Right forelimb (tissue), 1 donor: ENCODE measurements at regions not wholly inside any gene's neighbourhood (a gene's known extent, or its start where the extent isn't known, plus 50 kb on each side); places are given as distances from the start of the nearest gene placed in this dataset.
A peak's percentile ranks its signal among the peaks of the same experiment; 100 is the strongest.
"Not testable (repeated sequence)": the region's sequence is repeated elsewhere in the genome, so short reads cannot be mapped to it uniquely, and the experiment has no call there.

Experiments
- DNase-seq: peaks from one replicate; pipeline ENCODE4 v3.0.0-alpha.2; 2018

GRCh38 chr9:129306318-129306973 is 128.4 kb upstream of the IER5L start:
- DNase-seq = peak; percentile 18

GRCh38 chr9:129305246-129305645 is 127.2 kb upstream of the IER5L start:
- peak; percentile 23 for DNase-seq

- no peak for DNase-seq
Observed at GRCh38 chr9:129301941-129302340, 123.9 kb upstream of the IER5L start.

GRCh38 chr9:129296195-129296594 is 118.1 kb upstream of the IER5L start:
- DNase-seq = not testable (repeated sequence)

- peak; percentile 37 for DNase-seq
Observed at GRCh38 chr9:129291041-129291501, 113.0 kb upstream of the IER5L start.

- peak; percentile 29 for DNase-seq
Observed at GRCh38 chr9:129290606-129291005, 112.5 kb upstream of the IER5L start.

- DNase-seq = peak; percentile 34
Observed at GRCh38 chr9:129289883-129290282, 111.8 kb upstream of the IER5L start.

GRCh38 chr9:129289131-129289731 is 111.2 kb upstream of the IER5L start:
- DNase-seq = peak; percentile 31

- peak; percentile 39 for DNase-seq
Observed at GRCh38 chr9:129287619-129288305, 109.7 kb upstream of the IER5L start.

GRCh38 chr9:129285979-129286772 is 108.1 kb upstream of the IER5L start:
- peak; percentile 36 for DNase-seq

GRCh38 chr9:129285382-129285781 is 107.3 kb upstream of the IER5L start:
- DNase-seq = no peak

GRCh38 chr9:129284607-129285291 is 106.7 kb upstream of the IER5L start:
- DNase-seq = peak; percentile 31

GRCh38 chr9:129283705-129284606 is 105.9 kb upstream of the IER5L start:
- peak; percentile 22 for DNase-seq

- DNase-seq = peak; percentile 23
Observed at GRCh38 chr9:129283291-129283691, 105.2 kb upstream of the IER5L start.

GRCh38 chr9:129282731-129283211 is 104.7 kb upstream of the IER5L start:
- DNase-seq = peak; percentile 38

- DNase-seq = peak; percentile 17
Observed at GRCh38 chr9:129282272-129282671, 104.2 kb upstream of the IER5L start.

- peak; percentile 38 for DNase-seq
Observed at GRCh38 chr9:129281506-129282145, 103.6 kb upstream of the IER5L start.

GRCh38 chr9:129280623-129281271 is 102.7 kb upstream of the IER5L start:
- peak; percentile 41 for DNase-seq

- DNase-seq = no peak
Observed at GRCh38 chr9:129280236-129280622, 102.2 kb upstream of the IER5L start.
